ENCODE measurements at regions not wholly inside any gene's neighbourhood (a gene's known extent, or its start where the extent isn't known, plus 50 kb on each side); places are given as distances from the start of the nearest gene placed in this dataset.

GRCh38 chr2:60652832-60653340 is 99.4 kb upstream of the BCL11A start:
- no peak for TF ChIP-seq POLR2AphosphoS5 (IDR thresholded peaks at IDR 0.05; ENCODE audit: low read depth, low read length)
- no peak for TF ChIP-seq TAF1 (IDR thresholded peaks at IDR 0.05; ENCODE audit: borderline replicate concordance, low read depth, low read length)
- no peak for TF ChIP-seq POLR2A (IDR thresholded peaks at IDR 0.05; ENCODE audit: low read depth, low read length)
